ENCODE measurements at regions not wholly inside any gene's neighbourhood (a gene's known extent, or its start where the extent isn't known, plus 50 kb on each side); places are given as distances from the start of the nearest gene placed in this dataset.

- DNase-seq, result no peak
These were observed 180.8 kb upstream of the CCDC179 start for GRCh38 chr11:23041001-23041503.

GRCh38 chr11:23058656-23059055 lies 198.4 kb upstream of the CCDC179 start:
- no peak for DNase-seq

GRCh38 chr11:23063276-23063675 lies 203.0 kb upstream of the CCDC179 start:
- no peak for DNase-seq

GRCh38 chr11:23078289-23078971 lies 218.2 kb upstream of the CCDC179 start:
- DNase-seq, result no peak

GRCh38 chr11:23079382-23079813 lies 219.1 kb upstream of the CCDC179 start:
- DNase-seq, result no peak

- DNase-seq, result no peak
These were observed 227.1 kb upstream of the CCDC179 start for GRCh38 chr11:23087407-23087806.

GRCh38 chr11:23090659-23091058 lies 230.4 kb upstream of the CCDC179 start:
- no peak for DNase-seq

GRCh38 chr11:23095650-23096189 lies 235.4 kb upstream of the CCDC179 start:
- DNase-seq, result no peak

GRCh38 chr11:23097891-23098290 lies 237.6 kb upstream of the CCDC179 start:
- no peak for DNase-seq

- DNase-seq, result no peak
These were observed 239.0 kb upstream of the CCDC179 start for GRCh38 chr11:23099256-23099655.

- no peak for DNase-seq
These were observed 240.5 kb upstream of the CCDC179 start for GRCh38 chr11:23100726-23101125.

- no peak for DNase-seq
These were observed 243.1 kb upstream of the CCDC179 start for GRCh38 chr11:23103416-23103815.

GRCh38 chr11:23111527-23111926 lies 251.3 kb upstream of the CCDC179 start:
- DNase-seq, result no peak

GRCh38 chr11:23112390-23112789 lies 252.1 kb upstream of the CCDC179 start:
- no peak for DNase-seq

GRCh38 chr11:23112987-23113886 lies 253.0 kb upstream of the CCDC179 start:
- peak; percentile 6 for DNase-seq

- DNase-seq, result no peak
These were observed 253.6 kb upstream of the CCDC179 start for GRCh38 chr11:23113887-23114216.

- no peak for DNase-seq
These were observed 263.5 kb upstream of the CCDC179 start for GRCh38 chr11:23123753-23124152.

GRCh38 chr11:23124249-23124648 lies 264.0 kb upstream of the CCDC179 start:
- no peak for DNase-seq

GRCh38 chr11:23124996-23125395 lies 264.7 kb upstream of the CCDC179 start:
- DNase-seq, result no peak

- no peak for DNase-seq
These were observed 267.4 kb upstream of the CCDC179 start for GRCh38 chr11:23127706-23128105.

- no peak for DNase-seq
These were observed 274.4 kb upstream of the CCDC179 start for GRCh38 chr11:23134627-23135026.

- no peak for DNase-seq
These were observed 278.5 kb upstream of the CCDC179 start for GRCh38 chr11:23138761-23139160.

GRCh38 chr11:23143022-23143421 lies 282.7 kb upstream of the CCDC179 start:
- DNase-seq, result no peak

GRCh38 chr11:23151819-23152218 lies 291.5 kb upstream of the CCDC179 start:
- no peak for DNase-seq

All from suppressor macrophage treated with lipopolysaccharide for 4 hours (primary cell).